Body of pancreas (tissue), 4 donors: ENCODE measurements at regions not wholly inside any gene's neighbourhood (a gene's known extent, or its start where the extent isn't known, plus 50 kb on each side); places are given as distances from the start of the nearest gene placed in this dataset.

Source experiments
- ATAC-seq: fragments of 150-250 bp; one replicate; pipeline ENCODE4 v1.9.1; 2016
- DNase-seq, 4 donors: peaks; one replicate each; pipeline ENCODE4 v3.0.0-alpha.2; 2019
- H3K27ac ChIP-seq, 4 donors: fragments of 200-600 bp; sonication (generic); 1 replicate in 3 of 4; 2 replicates in 1 of 4; pipeline versions ENCODE4 v1.5.1 to v1.6.1; 2016 to 2019; ENCODE audit warnings: mild to moderate bottlenecking in 1 of 4, mixed read lengths in 1 of 4, moderate library complexity in 1 of 4
- H3K27me3 ChIP-seq, 2 donors: fragments of 200-600 bp; sonication (generic); one replicate each; pipeline ENCODE4 v1.6.0; 2016; ENCODE audit warnings: mild to moderate bottlenecking in 1 of 2
- H3K36me3 ChIP-seq, 2 donors: fragments of 200-600 bp; sonication (generic); replicated peaks in 1 of 2; 2 replicates each; pipeline ENCODE4 v1.5.1; 2016; ENCODE audit warnings: low read depth in 2 of 2; ENCODE audit not compliant: insufficient read depth in 1 of 2
- H3K4me1 ChIP-seq: fragments of 200-600 bp; sonication (generic); one replicate; pipeline ENCODE4 v1.6.0; 2016
- H3K4me3 ChIP-seq, 2 donors: fragments of 200-600 bp; sonication (generic); 1 replicate in 1 of 2; 2 replicates in 1 of 2; pipeline ENCODE4 v1.5.1; 2016 to 2019
- H3K9me3 ChIP-seq, 3 donors: fragments of 200-600 bp; sonication (generic); 1 replicate in 2 of 3; 2 replicates in 1 of 3; pipeline ENCODE4 v1.5.1; 2016
- POLR2A ChIP-seq, 3 donors: fragments of 450-650 bp; IDR thresholded peaks; one replicate each; pipeline ENCODE4 v1.6.1; 2016; ENCODE audit warnings: antibody characterized with exemption in 3 of 3, mild to moderate bottlenecking in 2 of 3
- WGBS, 2 donors: methylation state at CpG; one replicate each; pipeline ENCODE4 v1.1.5; 2017; 5-methylcytosine and 5-hydroxymethylcytosine counted together
- intact Hi-C: fragments of 100-400 bp; cut with DNase I; formaldehyde crosslinking; loops from one replicate; pipeline ENCODE4 v1.15.1; 2023
- TF ChIP-seq, protein P1 (sequence below), 7 experiments: fragments of 450-650 bp in 4 of 7; fragments of 200-600 bp in 3 of 7; sonication (generic) in 3 of 7; IDR thresholded peaks; one replicate each; pipeline ENCODE4 v1.5.1; 2016 to 2019; ENCODE audit warnings: antibody characterized with exemption in 7 of 7

DNA sequence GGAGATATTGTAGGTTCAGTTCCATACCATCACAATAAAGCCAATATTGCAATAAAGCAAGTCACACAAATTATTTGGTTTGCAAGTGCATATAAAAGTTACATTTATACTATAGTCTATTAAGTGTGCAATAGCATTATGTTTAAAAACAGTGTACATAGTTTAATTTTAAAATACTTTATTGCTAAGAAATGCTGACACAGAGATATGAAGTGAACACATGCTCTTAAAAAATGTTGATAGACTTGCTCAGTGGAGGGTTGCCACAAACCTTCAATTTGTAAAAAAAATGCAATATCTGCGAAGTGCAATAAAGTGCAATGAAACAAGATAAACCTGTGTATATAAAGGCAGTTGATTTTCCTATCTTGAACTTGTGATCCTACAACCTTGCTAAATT is 161.5 kb downstream of the PRDM13 start:
- ATAC-seq: no peak
- H3K9me3 ChIP-seq: no peaks in the 10 kb centered on the region
- no peaks in the 10 kb centered on the region for H3K27me3 ChIP-seq
- 52 to 71% methylated on average over 1 of the region's 1 CpG for WGBS, 2 donors
- no peaks in the 10 kb centered on the region for H3K4me1 ChIP-seq
- H3K27ac ChIP-seq: no peak overlapping the region
- H3K4me3 ChIP-seq: no peak overlapping the region
- no peak for DNase-seq
- intact Hi-C loops: no loop called here
- TF ChIP-seq, protein P1, sequence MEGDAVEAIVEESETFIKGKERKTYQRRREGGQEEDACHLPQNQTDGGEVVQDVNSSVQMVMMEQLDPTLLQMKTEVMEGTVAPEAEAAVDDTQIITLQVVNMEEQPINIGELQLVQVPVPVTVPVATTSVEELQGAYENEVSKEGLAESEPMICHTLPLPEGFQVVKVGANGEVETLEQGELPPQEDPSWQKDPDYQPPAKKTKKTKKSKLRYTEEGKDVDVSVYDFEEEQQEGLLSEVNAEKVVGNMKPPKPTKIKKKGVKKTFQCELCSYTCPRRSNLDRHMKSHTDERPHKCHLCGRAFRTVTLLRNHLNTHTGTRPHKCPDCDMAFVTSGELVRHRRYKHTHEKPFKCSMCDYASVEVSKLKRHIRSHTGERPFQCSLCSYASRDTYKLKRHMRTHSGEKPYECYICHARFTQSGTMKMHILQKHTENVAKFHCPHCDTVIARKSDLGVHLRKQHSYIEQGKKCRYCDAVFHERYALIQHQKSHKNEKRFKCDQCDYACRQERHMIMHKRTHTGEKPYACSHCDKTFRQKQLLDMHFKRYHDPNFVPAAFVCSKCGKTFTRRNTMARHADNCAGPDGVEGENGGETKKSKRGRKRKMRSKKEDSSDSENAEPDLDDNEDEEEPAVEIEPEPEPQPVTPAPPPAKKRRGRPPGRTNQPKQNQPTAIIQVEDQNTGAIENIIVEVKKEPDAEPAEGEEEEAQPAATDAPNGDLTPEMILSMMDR (IDR thresholded peaks at IDR 0.05): no peak
- no peak for TF ChIP-seq POLR2A (IDR thresholded peaks at IDR 0.05)
- H3K36me3 ChIP-seq: no peaks in the 10 kb centered on the region

DNA sequence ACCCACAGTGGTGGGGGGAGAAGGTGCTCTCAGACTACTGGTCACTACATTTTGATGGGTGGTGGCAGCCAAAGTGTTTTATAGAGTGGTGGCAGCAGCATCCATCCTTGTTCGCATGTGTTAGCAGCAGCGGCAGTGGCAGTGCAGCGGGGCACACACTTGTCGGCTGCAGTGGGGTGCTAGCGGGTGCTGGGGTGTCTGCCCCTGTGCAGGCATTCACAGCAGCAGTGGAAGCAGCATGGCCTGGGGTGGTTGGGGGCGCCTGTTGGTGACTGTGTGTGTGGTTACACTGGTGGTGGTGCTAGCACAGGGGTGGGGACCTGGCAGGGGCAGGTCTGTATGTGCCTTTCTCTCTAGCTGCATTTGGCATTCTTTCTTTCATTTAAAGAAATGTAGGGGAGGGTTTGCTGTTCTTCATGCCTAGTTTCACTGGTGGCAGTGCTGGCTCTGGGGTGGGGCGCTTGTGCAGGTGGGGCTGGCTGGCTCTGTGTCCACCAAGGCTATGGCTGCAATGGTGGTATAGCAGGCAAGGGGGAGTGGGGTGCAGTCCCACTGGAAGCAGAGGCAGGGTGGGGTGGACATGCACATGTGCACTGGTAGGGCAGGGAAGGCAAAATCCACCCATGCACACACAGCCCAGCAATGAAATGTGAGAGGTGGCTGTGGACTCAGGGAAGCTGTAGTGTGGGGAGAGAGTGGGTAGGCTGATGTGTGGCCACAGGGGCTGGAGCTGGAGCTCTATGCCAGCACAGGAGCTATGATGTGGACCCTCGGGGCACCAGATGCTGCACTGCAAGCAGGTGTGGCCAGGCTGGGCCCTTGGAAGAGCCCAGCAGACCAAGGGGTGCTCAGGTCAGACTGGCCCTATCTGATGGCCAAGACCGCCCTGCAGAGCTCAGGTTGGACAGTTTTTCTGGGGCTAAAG is 173.3 kb downstream of the PRDM13 start:
- intact Hi-C loops: no loop called here
- DNase-seq: no peak
- no peak for TF ChIP-seq POLR2A (IDR thresholded peaks at IDR 0.05)
- TF ChIP-seq, protein P1 (IDR thresholded peaks at IDR 0.05): no peak

DNA sequence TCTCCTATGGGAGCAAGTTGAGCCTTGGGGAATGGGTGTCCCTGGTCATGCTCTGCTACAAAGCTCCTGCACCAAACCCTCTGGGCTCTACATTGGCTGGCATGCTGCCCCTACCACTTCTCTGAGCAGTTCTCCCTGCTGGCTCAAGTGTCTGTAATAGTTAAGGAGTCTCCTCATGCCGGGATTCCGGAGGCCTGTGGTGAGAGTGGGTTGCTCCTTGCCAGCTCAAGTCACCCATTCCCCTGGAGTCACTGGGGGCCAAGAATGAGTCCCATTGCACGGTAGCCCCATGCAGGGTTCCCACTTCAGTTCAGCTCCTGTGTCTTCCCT is 173.9 kb downstream of the PRDM13 start:
- H3K27ac ChIP-seq: no peak overlapping the region
- no peak for TF ChIP-seq POLR2A (IDR thresholded peaks at IDR 0.05)
- TF ChIP-seq, protein P1 (IDR thresholded peaks at IDR 0.05): no peak
- ATAC-seq (no peak), DNase-seq (no peak)
- 62 to 84% methylated on average over 2 to 3 of the region's 3 CpGs for WGBS, 2 donors
- no peaks in the 10 kb centered on the region for H3K27me3 ChIP-seq
- intact Hi-C loops: no loop called here
- H3K9me3 ChIP-seq: no peaks in the 10 kb centered on the region
- no peaks in the 10 kb centered on the region for H3K4me1 ChIP-seq
- no peaks in the 10 kb centered on the region for H3K36me3 ChIP-seq
- H3K4me3 ChIP-seq: no peak overlapping the region

More for the DNA sequence above, 173.3 kb downstream of the PRDM13 start:
- no peaks in the 10 kb centered on the region for H3K4me1 ChIP-seq
- no peak overlapping the region for H3K4me3 ChIP-seq
- H3K27ac ChIP-seq: no peak overlapping the region
- no peaks in the 10 kb centered on the region for H3K27me3 ChIP-seq
- no peaks in the 10 kb centered on the region for H3K9me3 ChIP-seq
- 86 to 90% methylated on average over 8 to 9 of the region's 9 CpGs for WGBS, 2 donors
- no peak for ATAC-seq
- no peaks in the 10 kb centered on the region for H3K36me3 ChIP-seq

DNA sequence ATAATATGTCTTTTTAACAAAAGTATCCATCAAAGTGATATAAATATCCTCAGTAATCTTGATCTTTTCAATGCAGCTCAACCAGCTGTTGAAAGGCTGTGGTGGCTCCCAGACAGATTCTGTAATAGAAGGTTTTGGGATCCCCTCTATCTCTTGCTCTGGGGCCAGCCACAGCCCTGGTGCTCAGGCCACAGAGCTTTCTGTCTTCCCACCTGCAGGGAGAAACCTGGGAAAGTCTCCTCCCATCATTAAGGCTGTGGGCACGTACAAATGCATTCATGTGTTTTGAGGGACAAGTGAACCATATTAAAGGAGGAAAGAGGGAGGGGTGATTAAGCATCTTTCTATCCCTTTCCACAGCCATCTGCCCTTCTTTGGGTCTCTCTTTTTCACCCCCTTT is 183.1 kb downstream of the PRDM13 start:
- ATAC-seq: no peak
- 10% methylated on average over 1 of the region's 1 CpG for WGBS, 2 donors

More for the DNA sequence above, 183.1 kb downstream of the PRDM13 start:
- Histone ChIP-seq H3K4me1 (no peaks in the 10 kb centered on the region), H3K27ac (no peak overlapping the region), H3K4me3 (no peak overlapping the region), H3K27me3 (no peaks in the 10 kb centered on the region), H3K9me3 (no peaks in the 10 kb centered on the region), H3K36me3 (no peaks in the 10 kb centered on the region)
- intact Hi-C loops: no loop called here
- TF ChIP-seq, protein P1 (IDR thresholded peaks at IDR 0.05): no peak
- no peak for TF ChIP-seq POLR2A (IDR thresholded peaks at IDR 0.05)
- no peak for DNase-seq
